Gastroesophageal sphincter (tissue), 3 donors: ENCODE measurements at regions not wholly inside any gene's neighbourhood (a gene's known extent, or its start where the extent isn't known, plus 50 kb on each side); places are given as distances from the start of the nearest gene placed in this dataset.
"Not testable (repeated sequence)": the region's sequence is repeated elsewhere in the genome, so short reads cannot be mapped to it uniquely, and the experiment has no call there.

Experiments used
- CTCF ChIP-seq, 4 experiments: fragments of 200-600 bp in 2 of 4; fragments of 450-650 bp in 2 of 4; sonication (generic) in 1 of 4; IDR thresholded peaks; one replicate each; pipeline ENCODE4 v1.5.1; 2017 to 2019; ENCODE audit warnings: antibody characterized with exemption in 4 of 4, mild to moderate bottlenecking in 2 of 4, moderate library complexity in 2 of 4
- POLR2A ChIP-seq, 2 donors: fragments of 450-650 bp; IDR thresholded peaks; one replicate each; pipeline ENCODE4 v1.6.1; 2017; ENCODE audit warnings: antibody characterized with exemption in 2 of 2, mild to moderate bottlenecking in 2 of 2, moderate library complexity in 1 of 2

- not testable (repeated sequence) for TF ChIP-seq CTCF, POLR2A (IDR thresholded peaks at IDR 0.05)
Measured at GRCh38 chr12:131207300-131207660, 253.6 kb downstream of the ADGRD1 start.
